ENCODE measurements at regions not wholly inside any gene's neighbourhood (a gene's known extent, or its start where the extent isn't known, plus 50 kb on each side); places are given as distances from the start of the nearest gene placed in this dataset.
A peak's percentile ranks its signal among the peaks of the same experiment; 100 is the strongest.

- DNase-seq (no peak), ATAC-seq (ENCODE audit: poor library complexity) (no peak)
- intact Hi-C loops (cut with DNase I), result no loop called here
Measured at GRCh38 chr13:57224414-57224813, 57.4 kb downstream of the PRR20E start.

- DNase-seq, result no peak
- no peak for ATAC-seq (ENCODE audit: poor library complexity)
- intact Hi-C loops (cut with DNase I), result no loop called here
Measured at GRCh38 chr13:57250472-57250871, 83.5 kb downstream of the PRR20E start.

DNA sequence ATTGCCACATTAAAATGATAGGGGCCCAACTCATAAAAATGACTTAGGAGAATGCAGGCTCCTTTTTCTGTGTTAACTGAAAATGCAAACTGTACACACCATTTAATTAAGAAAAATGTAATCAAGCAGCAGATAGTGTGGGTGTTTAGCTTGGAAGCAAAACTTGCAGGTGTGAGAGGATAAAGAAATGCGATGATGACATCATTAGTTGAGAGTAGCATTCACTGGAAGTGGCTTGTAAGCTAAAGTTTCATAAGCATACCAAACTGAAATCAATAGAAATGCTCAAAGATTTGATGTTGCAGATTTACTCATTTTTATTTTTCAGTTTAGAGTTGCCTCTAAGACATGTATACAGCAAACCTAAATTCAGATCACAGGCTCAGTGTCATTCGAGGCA lies 86.6 kb downstream of the PRR20E start:
- no peak for DNase-seq
- ATAC-seq (ENCODE audit: poor library complexity), result no peak
- intact Hi-C loops (cut with DNase I), result no loop called here

DNA sequence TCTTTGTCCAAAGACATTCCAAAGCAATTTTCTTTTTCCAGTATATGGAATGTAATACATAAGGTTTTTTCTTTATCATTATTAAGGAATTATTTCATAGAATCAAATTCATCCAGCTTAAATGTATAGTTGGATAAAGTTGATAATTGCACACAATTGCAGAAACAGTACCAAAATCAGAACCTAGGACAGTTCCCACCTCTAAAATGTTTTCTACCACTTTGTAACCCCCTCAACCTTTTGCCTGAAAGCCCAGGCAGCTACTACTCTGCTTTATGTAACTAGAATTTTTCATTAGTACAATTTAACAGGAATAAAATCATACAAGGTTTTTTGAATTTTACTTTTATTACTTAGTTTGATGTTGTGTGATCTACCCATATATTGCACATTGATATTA lies 98.0 kb downstream of the PRR20E start:
- intact Hi-C loops (cut with DNase I), result no loop called here
- ATAC-seq (ENCODE audit: poor library complexity), result no peak
- no peak for DNase-seq

DNA sequence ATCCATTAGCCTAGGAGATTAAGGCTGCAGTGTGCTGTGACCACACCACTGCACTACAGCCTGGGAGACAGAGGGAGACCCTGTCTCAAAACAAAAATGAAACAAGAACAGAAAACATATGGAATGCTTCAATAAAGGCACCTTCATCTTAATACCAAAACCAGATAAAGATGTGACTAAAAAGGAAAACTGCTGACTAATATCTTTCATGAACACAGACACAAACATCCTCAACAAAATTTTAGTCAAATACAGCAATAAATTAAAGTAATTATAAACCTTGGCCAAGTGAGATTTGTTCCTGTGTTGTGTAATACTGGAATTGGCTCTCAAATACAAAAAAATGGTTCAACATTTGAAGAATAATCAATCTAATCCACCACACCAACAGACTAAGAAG lies 103.5 kb downstream of the PRR20E start:
- ATAC-seq (ENCODE audit: poor library complexity) (no peak), DNase-seq (no peak)
- intact Hi-C loops (cut with DNase I), result no loop called here

GRCh38 chr13:57286511-57287098 lies 119.6 kb downstream of the PRR20E start:
- intact Hi-C loops (cut with DNase I), result no loop called here
- DNase-seq (peak; percentile 33), ATAC-seq (ENCODE audit: poor library complexity) (no peak)

- DNase-seq (no peak), ATAC-seq (ENCODE audit: poor library complexity) (no peak)
- intact Hi-C loops (cut with DNase I), result no loop called here
Measured at GRCh38 chr13:57302604-57303003, 135.6 kb downstream of the PRR20E start.

- intact Hi-C loops (cut with DNase I), result no loop called here
- no peak for ATAC-seq (ENCODE audit: poor library complexity)
- DNase-seq, result no peak
Measured at GRCh38 chr13:57311009-57311586, 144.1 kb downstream of the PRR20E start.

- no peak for ATAC-seq (ENCODE audit: poor library complexity)
- DNase-seq, result no peak
- intact Hi-C loops (cut with DNase I), result no loop called here
Measured at GRCh38 chr13:57314897-57315520, 148.0 kb downstream of the PRR20E start.

- ATAC-seq (ENCODE audit: poor library complexity), result no peak
- no peak for DNase-seq
- intact Hi-C loops (cut with DNase I), result no loop called here
Measured at GRCh38 chr13:57326532-57326931, 159.5 kb downstream of the PRR20E start.

GRCh38 chr13:57340878-57341277 lies 173.9 kb downstream of the PRR20E start:
- no peak for ATAC-seq (ENCODE audit: poor library complexity)

DNA sequence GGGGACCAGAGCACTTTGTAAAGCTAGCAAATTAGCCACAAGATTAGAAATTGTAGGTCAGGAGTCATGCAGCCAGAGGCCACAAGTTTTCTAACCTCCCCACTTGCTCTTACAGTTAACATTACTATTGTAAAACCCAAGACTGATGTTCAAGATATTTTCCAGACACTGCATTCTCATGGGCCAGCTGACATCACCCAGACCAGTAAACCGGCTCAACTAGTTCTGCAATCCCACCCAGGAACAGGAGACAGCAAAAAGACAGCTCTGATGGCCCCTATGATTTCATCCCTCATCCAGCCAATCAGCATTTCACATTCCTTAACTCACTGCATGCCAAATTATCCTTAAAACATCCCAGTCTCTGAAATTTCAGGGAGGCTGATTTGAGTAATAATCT lies 178.5 kb downstream of the PRR20E start:
- intact Hi-C loops (cut with DNase I), result no loop called here
- no peak for DNase-seq

More at GRCh38 chr13:57340878-57341277, 173.9 kb downstream of the PRR20E start:
- intact Hi-C loops (cut with DNase I), result no loop called here
- DNase-seq, result no peak

DNA sequence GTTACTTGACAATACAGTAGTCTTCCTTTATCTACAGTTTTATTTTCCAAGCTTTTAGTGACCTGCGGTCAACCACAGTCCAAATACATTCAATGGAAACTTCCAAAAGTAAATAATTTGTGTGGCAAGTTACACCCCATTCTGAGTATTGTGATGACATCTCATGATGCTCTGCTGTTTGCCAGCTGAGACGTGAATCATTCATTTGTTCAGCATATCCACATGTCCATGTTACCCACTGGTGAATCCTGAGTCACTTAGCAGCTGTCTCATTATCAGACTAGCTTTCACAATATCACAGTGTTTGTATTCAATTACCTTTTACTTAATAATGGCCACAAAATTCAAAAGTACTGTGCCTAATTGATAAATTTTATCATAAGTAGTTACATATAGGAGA lies 179.8 kb downstream of the PRR20E start:
- ATAC-seq (ENCODE audit: poor library complexity), result no peak
- intact Hi-C loops (cut with DNase I), result no loop called here

More for the DNA sequence above, 178.5 kb downstream of the PRR20E start:
- ATAC-seq (ENCODE audit: poor library complexity), result no peak

DNA sequence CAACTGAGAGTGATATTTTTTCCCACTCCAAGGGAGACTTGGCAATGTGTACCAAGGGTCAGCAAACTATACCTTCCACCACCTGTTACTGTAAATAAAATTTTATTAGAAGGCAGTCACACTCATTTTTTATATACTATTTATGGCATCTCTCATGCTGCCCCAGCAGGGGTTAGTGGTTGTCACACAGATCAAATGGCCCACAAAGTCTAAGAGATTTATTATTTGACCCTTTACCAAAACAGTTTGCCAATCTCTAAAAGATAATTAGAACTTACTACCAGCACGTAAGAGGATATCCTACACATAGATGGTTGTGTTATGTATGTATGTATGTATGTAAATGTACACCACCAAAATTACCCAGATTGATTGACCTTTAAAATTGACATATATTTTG lies 185.1 kb downstream of the PRR20E start:
- DNase-seq, result no peak
- ATAC-seq (ENCODE audit: poor library complexity), result no peak
- intact Hi-C loops (cut with DNase I), result no loop called here

More for the DNA sequence above, 179.8 kb downstream of the PRR20E start:
- no peak for DNase-seq

- intact Hi-C loops (cut with DNase I), result no loop called here
- no peak for ATAC-seq (ENCODE audit: poor library complexity)
- no peak for DNase-seq
Measured at GRCh38 chr13:57353831-57354230, 186.8 kb downstream of the PRR20E start.

DNA sequence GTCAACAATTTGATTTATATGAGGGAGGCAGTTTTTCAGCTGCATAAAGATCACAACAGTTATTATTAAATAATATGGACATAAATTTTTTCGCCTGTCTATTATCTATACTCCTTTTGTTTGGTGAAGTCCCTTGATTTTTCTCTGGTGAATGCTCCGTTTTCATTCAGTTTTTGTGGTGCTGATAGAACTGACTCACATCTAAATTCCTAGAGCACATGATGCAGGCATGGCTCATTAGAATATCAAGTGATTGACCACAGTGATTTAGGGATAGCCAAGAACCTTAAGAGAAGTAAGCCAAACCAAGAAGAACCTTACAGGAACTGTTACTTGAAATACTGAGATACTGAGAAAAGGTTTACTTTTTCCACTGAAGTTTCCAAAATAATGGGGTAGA lies 208.9 kb downstream of the PRR20E start:
- intact Hi-C loops (cut with DNase I), result no loop called here
- DNase-seq, result no peak
- ATAC-seq (ENCODE audit: poor library complexity), result no peak

- ATAC-seq (ENCODE audit: poor library complexity) (no peak), DNase-seq (no peak)
- intact Hi-C loops (cut with DNase I), result no loop called here
Measured at GRCh38 chr13:57408312-57408711, 223.2 kb upstream of the PCDH17 start.

DNA sequence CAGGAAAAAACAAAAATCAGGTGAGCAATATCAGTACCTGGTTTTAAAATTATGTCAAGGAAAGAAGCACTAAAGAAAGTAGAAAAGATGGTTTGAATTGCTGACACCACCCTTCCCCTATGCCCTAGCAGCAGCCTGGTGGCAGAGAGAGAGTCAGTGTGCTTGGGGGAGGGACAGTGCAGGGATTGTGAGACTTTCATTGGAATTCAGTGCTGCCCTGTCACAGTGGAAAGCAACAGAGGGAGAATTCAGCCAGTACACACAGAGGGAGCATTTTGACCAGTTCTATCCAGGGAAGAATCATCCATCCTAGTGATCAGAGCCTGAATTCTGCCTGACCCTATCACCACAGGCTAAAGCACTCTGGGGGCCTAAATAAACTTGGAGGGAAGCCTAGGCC lies 222.4 kb upstream of the PCDH17 start:
- no peak for DNase-seq
- no peak for ATAC-seq (ENCODE audit: poor library complexity)
- intact Hi-C loops (cut with DNase I), result no loop called here

DNA sequence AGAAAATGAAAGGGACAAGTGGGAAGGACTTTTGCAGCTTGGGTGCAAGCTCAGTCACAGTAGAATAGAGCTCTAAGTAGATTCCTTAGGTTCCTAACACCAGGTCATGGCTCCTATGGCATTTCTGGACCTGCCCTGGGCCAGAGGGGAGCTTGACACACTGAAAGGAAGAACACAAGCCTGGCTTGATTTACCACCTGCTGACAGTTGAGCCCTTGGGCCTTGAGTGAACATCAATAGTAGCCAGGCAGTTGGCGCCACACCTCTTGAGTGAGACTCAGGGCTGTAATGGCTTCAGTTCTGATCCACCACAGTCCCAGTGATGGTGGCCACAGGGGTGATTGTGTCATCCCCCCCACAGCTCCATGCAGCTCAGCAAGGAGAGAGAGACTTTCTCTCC lies 221.9 kb upstream of the PCDH17 start:
- no peak for ATAC-seq (ENCODE audit: poor library complexity)
- intact Hi-C loops (cut with DNase I), result no loop called here

GRCh38 chr13:57418067-57418677 lies 213.4 kb upstream of the PCDH17 start:
- DNase-seq, result no peak
- intact Hi-C loops (cut with DNase I), result no loop called here

More for the DNA sequence above, 221.9 kb upstream of the PCDH17 start:
- DNase-seq, result peak; percentile 20

More at GRCh38 chr13:57418067-57418677, 213.4 kb upstream of the PCDH17 start:
- no peak for ATAC-seq (ENCODE audit: poor library complexity)

All from Right ventricle myocardium superior (tissue), 1 donor.